Mucosa of stomach (tissue), 1 donor: ENCODE measurements at regions not wholly inside any gene's neighbourhood (a gene's known extent, or its start where the extent isn't known, plus 50 kb on each side); places are given as distances from the start of the nearest gene placed in this dataset.
A peak's percentile ranks its signal among the peaks of the same experiment; 100 is the strongest.

Source experiments
- H3K27me3 ChIP-seq: one replicate; pipeline ENCODE4 v1.7.0; 2013; ENCODE audit warnings: mild to moderate bottlenecking, low read length; ENCODE audit not compliant: control insufficient read depth, insufficient read depth
- H3K36me3 ChIP-seq: one replicate; pipeline ENCODE4 v1.7.0; 2013; ENCODE audit warnings: low read length; ENCODE audit not compliant: control insufficient read depth, insufficient read depth
- H3K4me1 ChIP-seq: one replicate; pipeline ENCODE4 v1.7.0; 2013; ENCODE audit warnings: mild to moderate bottlenecking, low read length; ENCODE audit not compliant: control insufficient read depth, insufficient read depth
- H3K4me3 ChIP-seq: one replicate; pipeline ENCODE4 v1.7.0; 2013; ENCODE audit warnings: low read length
- H3K9ac ChIP-seq: one replicate; pipeline ENCODE4 v1.7.0; 2013; ENCODE audit warnings: mild to moderate bottlenecking, low read length, moderate library complexity
- H3K9me3 ChIP-seq: one replicate; pipeline ENCODE4 v1.7.0; 2013; ENCODE audit warnings: mild to moderate bottlenecking, low read length, moderate library complexity; ENCODE audit not compliant: control insufficient read depth
- donor health status: Pancreatic carcinoma.

DNA sequence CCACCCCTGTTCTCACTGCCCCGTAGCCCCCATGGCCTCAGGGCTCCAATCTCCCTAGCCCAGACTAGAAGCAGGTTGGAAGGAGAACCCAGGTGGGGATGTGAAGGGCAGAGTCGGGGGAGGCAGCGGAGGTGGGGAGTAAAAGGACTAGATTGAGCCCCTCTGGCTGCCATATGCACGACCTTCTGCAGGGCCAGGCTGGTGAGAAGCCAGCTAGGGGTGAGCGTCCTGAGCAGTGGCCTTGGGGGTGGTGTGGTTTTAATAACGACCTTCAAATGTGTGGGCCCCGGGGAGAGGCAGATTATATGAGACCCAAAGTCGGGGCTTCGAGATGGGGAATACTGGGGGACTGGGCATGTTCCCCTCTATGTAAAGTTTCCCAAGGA, 139.5 kb downstream of the C9orf50 start:
- Histone ChIP-seq H3K27me3 (no peaks in the 10 kb centered on the region), H3K9me3 (no peaks in the 10 kb centered on the region), H3K4me3 (no peak overlapping the region), H3K36me3 (no peaks in the 10 kb centered on the region), H3K9ac (no peak overlapping the region), H3K4me1 (peaks cover 60% of the 10 kb centered on the region)

DNA sequence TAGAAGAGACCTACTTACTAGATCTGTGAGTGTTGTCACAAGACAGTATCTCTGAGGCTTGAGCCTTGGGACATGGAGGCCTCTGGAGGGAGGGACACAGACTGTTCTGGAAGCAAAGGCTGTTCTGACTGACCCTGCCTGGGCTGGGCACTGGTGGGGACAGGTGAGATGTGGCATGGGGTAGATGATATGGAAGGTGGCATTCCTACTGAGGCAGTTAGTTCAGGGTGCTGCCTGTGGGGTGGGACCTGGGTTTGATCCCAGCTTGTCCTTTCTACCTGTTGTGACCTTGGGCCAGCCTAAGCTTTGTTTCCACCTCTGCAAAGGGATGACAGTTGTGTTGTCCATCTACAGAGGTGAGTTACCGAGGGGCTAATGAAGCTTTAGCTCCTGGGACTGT, 140.2 kb downstream of the C9orf50 start:
- H3K9me3 ChIP-seq = no peaks in the 10 kb centered on the region
- H3K4me3 ChIP-seq = no peak overlapping the region
- H3K36me3 ChIP-seq = no peaks in the 10 kb centered on the region
- peak overlapping the region; percentile 47 for H3K9ac ChIP-seq
- no peaks in the 10 kb centered on the region for H3K27me3 ChIP-seq
- peaks cover 56% of the 10 kb centered on the region for H3K4me1 ChIP-seq

- no peaks in the 10 kb centered on the region for H3K36me3 ChIP-seq
- no peak overlapping the region for H3K4me3 ChIP-seq
- no peaks in the 10 kb centered on the region for H3K27me3 ChIP-seq
- peaks cover 56% of the 10 kb centered on the region for H3K4me1 ChIP-seq
- peaks cover under 1% of the 10 kb centered on the region for H3K9me3 ChIP-seq
- peak overlapping the region; percentile 47 for H3K9ac ChIP-seq
These were observed 140.7 kb downstream of the C9orf50 start for GRCh38 chr9:129480227-129480626.

- H3K9ac ChIP-seq = peak overlapping the region; percentile 1
- H3K4me3 ChIP-seq = no peak overlapping the region
- peaks cover 3% of the 10 kb centered on the region for H3K9me3 ChIP-seq
- H3K27me3 ChIP-seq = no peaks in the 10 kb centered on the region
- H3K36me3 ChIP-seq = no peaks in the 10 kb centered on the region
- peaks cover 56% of the 10 kb centered on the region for H3K4me1 ChIP-seq
These were observed 141.3 kb downstream of the C9orf50 start for GRCh38 chr9:129479631-129480011.

- Histone ChIP-seq H3K27me3 (no peaks in the 10 kb centered on the region), H3K9me3 (peaks cover 3% of the 10 kb centered on the region), H3K4me1 (peaks cover 52% of the 10 kb centered on the region), H3K36me3 (no peaks in the 10 kb centered on the region), H3K9ac (peak overlapping the region; percentile 1), H3K4me3 (no peak overlapping the region)
These were observed 141.8 kb downstream of the C9orf50 start for GRCh38 chr9:129478961-129479630.

- H3K9me3 ChIP-seq = peaks cover 3% of the 10 kb centered on the region
- H3K27me3 ChIP-seq = no peaks in the 10 kb centered on the region
- peak overlapping the region; percentile 1 for H3K9ac ChIP-seq
- no peak overlapping the region for H3K4me3 ChIP-seq
- H3K4me1 ChIP-seq = peaks cover 46% of the 10 kb centered on the region
- no peaks in the 10 kb centered on the region for H3K36me3 ChIP-seq
These were observed 142.4 kb downstream of the C9orf50 start for GRCh38 chr9:129478461-129478860.

DNA sequence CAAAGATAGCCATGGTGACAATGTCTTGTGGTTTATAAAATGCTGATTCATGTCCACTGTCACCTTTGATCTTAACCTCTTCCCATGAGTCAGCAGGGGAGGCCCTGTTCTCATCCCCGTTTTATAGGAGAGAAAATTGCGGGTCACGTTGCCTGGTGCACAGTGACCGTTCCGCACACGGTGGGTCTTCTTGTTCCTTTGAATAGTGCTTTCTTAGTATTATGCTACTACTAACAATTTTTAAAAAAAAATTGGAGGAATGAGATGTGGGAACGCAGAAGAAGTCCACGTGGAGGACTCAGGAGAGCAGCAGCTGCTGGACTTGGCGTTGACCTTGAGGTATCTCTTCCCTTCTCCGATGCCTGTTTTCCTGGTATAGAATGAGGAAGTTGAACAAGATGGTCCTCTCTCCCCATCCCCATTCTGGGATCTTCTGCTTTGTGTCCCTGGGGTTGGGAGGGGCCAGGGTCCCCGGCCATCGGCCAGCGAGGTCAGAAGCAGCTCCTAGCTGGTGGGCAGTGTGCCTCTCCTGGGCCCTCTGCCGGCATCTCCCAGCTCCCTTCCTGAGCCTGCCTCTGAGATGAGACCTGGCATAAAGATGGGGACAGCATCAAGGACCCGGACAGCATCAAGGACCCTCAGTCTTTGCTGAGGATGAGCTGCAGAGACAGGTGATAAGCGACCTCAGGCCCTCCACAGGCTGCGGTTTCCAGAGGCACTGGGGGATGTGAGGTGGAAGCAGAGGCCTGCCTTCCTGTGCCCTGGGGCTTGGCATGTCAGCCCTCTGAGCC, 143.9 kb downstream of the C9orf50 start:
- no peak overlapping the region for H3K9ac ChIP-seq
- peaks cover 38% of the 10 kb centered on the region for H3K4me1 ChIP-seq
- H3K4me3 ChIP-seq = no peak overlapping the region

GRCh38 chr9:129474740-129475404, 146.0 kb downstream of the C9orf50 start:
- Histone ChIP-seq H3K36me3 (no peaks in the 10 kb centered on the region), H3K4me3 (no peak overlapping the region), H3K4me1 (peaks cover 17% of the 10 kb centered on the region), H3K27me3 (no peaks in the 10 kb centered on the region), H3K9ac (no peak overlapping the region), H3K9me3 (peaks cover 3% of the 10 kb centered on the region)

More for the DNA sequence above, 143.9 kb downstream of the C9orf50 start:
- H3K9me3 ChIP-seq = peaks cover 3% of the 10 kb centered on the region
- H3K36me3 ChIP-seq = no peaks in the 10 kb centered on the region
- no peaks in the 10 kb centered on the region for H3K27me3 ChIP-seq

- no peak overlapping the region for H3K9ac ChIP-seq
- H3K4me3 ChIP-seq = no peak overlapping the region
- peaks cover 3% of the 10 kb centered on the region for H3K9me3 ChIP-seq
These were observed 147.2 kb downstream of the C9orf50 start for GRCh38 chr9:129473523-129474244.

GRCh38 chr9:129472651-129473102, 148.2 kb downstream of the C9orf50 start:
- Histone ChIP-seq H3K4me1 (no peaks in the 10 kb centered on the region), H3K9ac (no peak overlapping the region), H3K4me3 (no peak overlapping the region)

More at GRCh38 chr9:129473523-129474244, 147.2 kb downstream of the C9orf50 start:
- Histone ChIP-seq H3K36me3 (no peaks in the 10 kb centered on the region), H3K4me1 (peaks cover 5% of the 10 kb centered on the region), H3K27me3 (no peaks in the 10 kb centered on the region)

DNA sequence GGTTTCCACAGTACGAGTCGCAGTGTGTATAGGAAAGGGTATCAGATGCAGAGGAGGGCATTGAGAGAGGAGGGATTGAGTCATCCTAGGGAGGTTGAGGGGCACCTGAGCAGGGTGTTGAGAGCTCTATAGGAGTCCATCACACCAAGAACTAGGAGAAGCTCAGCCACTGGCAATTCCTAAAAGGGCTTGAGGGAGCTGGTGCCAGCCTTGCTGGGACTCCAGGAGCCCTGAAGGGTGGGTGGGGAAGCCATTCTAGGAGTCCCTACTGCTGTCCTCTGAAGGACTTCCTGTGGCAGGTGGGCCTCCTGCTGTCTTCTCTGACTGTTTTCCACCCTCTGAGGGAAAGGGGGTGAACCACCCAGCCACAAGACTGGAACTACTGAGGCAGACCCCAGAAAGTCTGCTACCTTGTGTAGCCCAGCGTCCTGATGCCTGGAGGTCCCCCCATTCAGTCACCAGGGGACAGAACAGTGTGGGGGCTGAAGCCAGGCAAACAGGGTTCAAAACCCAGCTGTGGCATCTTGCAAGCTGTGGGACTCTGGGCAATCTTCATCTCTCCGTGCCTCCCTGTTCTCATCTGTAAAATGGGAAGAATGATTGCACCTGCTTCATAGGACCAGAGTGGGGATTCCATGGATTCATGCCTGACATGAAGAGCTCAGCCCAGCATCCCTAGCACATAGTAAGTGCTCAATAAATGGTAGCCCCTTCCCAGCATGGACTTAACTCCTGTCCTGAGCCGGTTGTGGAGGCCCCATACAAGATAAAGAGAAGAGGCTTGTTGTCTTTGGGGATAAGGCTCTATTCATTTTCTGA, 149.5 kb downstream of the C9orf50 start:
- H3K4me3 ChIP-seq = no peak overlapping the region
- no peaks in the 10 kb centered on the region for H3K27me3 ChIP-seq
- H3K9me3 ChIP-seq = peaks cover 3% of the 10 kb centered on the region
- no peaks in the 10 kb centered on the region for H3K36me3 ChIP-seq
- no peak overlapping the region for H3K9ac ChIP-seq
- no peaks in the 10 kb centered on the region for H3K4me1 ChIP-seq

More at GRCh38 chr9:129472651-129473102, 148.2 kb downstream of the C9orf50 start:
- H3K9me3 ChIP-seq = peaks cover 3% of the 10 kb centered on the region
- H3K27me3 ChIP-seq = no peaks in the 10 kb centered on the region
- H3K36me3 ChIP-seq = no peaks in the 10 kb centered on the region
